Stomach (tissue), 8 donors: ENCODE measurements at regions not wholly inside any gene's neighbourhood (a gene's known extent, or its start where the extent isn't known, plus 50 kb on each side); places are given as distances from the start of the nearest gene placed in this dataset.
"Not testable (repeated sequence)": the region's sequence is repeated elsewhere in the genome, so short reads cannot be mapped to it uniquely, and the experiment has no call there.

ENCODE experiments used
- DNase-seq, 2 donors: peaks; one replicate each; pipeline versions ENCODE4 v3.0.0 to v3.0.0-alpha.2; 2013 to 2019
- H3K27ac ChIP-seq, 5 donors: fragments of 200-600 bp in 4 of 5; sonication (generic) in 4 of 5; one replicate each; pipeline ENCODE4 v1.5.1; 2013 to 2019; ENCODE audit warnings: mild to moderate bottlenecking in 1 of 5, moderate library complexity in 1 of 5
- H3K27me3 ChIP-seq, 3 donors: fragments of 200-600 bp; sonication (generic); one replicate each; pipeline ENCODE4 v1.5.1; 2017 to 2019; ENCODE audit warnings: mixed run types in 1 of 3
- H3K36me3 ChIP-seq, 4 donors: fragments of 200-600 bp; sonication (generic); 1 replicate in 3 of 4; 2 replicates in 1 of 4; pipeline ENCODE4 v1.5.1; 2016 to 2019
- H3K4me1 ChIP-seq, 4 donors: fragments of 200-600 bp; sonication (generic); one replicate each; pipeline ENCODE4 v1.5.1; 2016 to 2019
- H3K4me3 ChIP-seq, 4 donors: fragments of 200-600 bp; sonication (generic) in 3 of 4; one replicate each; pipeline ENCODE4 v1.5.1; 2016 to 2019; ENCODE audit warnings: mild to moderate bottlenecking in 1 of 4
- H3K9me3 ChIP-seq, 4 donors: fragments of 200-600 bp; sonication (generic); one replicate each; pipeline ENCODE4 v1.5.1; 2016 to 2019
- EP300 ChIP-seq: sonication (generic); formaldehyde crosslinking; IDR thresholded peaks from one replicate; pipeline ENCODE4 v1.6.1; 2017; ENCODE audit warnings: antibody characterized with exemption
- POLR2A ChIP-seq, 4 donors: fragments of 450-650 bp; IDR thresholded peaks; one replicate each; pipeline ENCODE4 v1.6.1; 2016; ENCODE audit warnings: antibody characterized with exemption in 4 of 4, control low read depth in 2 of 4, mild to moderate bottlenecking in 1 of 4, moderate library complexity in 1 of 4
- POLR2AphosphoS5 ChIP-seq, 3 donors: sonication (generic); formaldehyde crosslinking; IDR thresholded peaks; one replicate each; pipeline ENCODE4 v1.6.1; 2016; ENCODE audit warnings: antibody characterized with exemption in 3 of 3
- WGBS, 5 donors: extraction: QIAGEN DNeasy Blood & Tissue Kit in 3 of 5; methylation state at CpG; one replicate each; pipeline versions ENCODE4 v1.1.5 to v1.1.7; 2013 to 2018; 5-methylcytosine and 5-hydroxymethylcytosine counted together
- intact Hi-C: fragments of 100-400 bp; cut with DNase I; formaldehyde crosslinking; loops from one replicate; pipeline ENCODE4 v1.15.1; 2023; ENCODE audit warnings: low total_unique reads
- TF ChIP-seq, protein P1 (sequence below), 7 experiments: fragments of 450-650 bp in 4 of 7; fragments of 200-600 bp in 3 of 7; sonication (generic) in 3 of 7; IDR thresholded peaks; one replicate each; pipeline ENCODE4 v1.5.1; 2016 to 2019; ENCODE audit warnings: antibody characterized with exemption in 7 of 7, control low read depth in 2 of 7, mild to moderate bottlenecking in 1 of 7
- donor health status: healthy with polysubstance abuse.
- donor health status: Bipolar disorder and iron deficiency.
- donor health status: healthy.

DNA sequence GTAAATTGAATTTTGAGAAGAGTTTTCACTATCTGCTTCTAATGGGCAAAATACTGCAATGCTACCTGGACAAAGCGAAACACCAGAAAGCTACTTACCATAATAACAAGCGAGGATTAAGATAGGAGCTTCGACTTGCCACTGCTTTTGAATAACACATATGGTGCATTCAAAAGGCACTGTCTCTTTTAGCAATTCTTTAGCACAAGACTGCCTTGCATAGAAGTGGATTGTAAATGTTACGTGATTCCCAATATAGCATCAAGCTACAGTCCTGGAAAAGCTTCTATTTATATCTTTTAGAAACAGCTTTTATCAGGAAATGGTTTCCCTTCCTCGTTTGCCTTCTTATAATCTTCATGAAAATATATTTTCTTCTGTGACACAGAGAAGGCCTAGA is 258.7 kb upstream of the PDE3A start:
- intact Hi-C loops: no loop called here
- WGBS, 5 donors: 54 to 70% (median 62%) methylated on average over 5 of the region's 5 CpGs
- no peak overlapping the region for H3K27ac ChIP-seq
- H3K4me3 ChIP-seq: no peak overlapping the region
- DNase-seq: peak in 1 of 2 donors; percentile 19
- no peaks in the 10 kb centered on the region for H3K36me3 ChIP-seq
- TF ChIP-seq POLR2AphosphoS5 (IDR thresholded peaks at IDR 0.05) (no peak), EP300 (no peak), POLR2A (IDR thresholded peaks at IDR 0.05) (no peak)
- TF ChIP-seq, protein P1, sequence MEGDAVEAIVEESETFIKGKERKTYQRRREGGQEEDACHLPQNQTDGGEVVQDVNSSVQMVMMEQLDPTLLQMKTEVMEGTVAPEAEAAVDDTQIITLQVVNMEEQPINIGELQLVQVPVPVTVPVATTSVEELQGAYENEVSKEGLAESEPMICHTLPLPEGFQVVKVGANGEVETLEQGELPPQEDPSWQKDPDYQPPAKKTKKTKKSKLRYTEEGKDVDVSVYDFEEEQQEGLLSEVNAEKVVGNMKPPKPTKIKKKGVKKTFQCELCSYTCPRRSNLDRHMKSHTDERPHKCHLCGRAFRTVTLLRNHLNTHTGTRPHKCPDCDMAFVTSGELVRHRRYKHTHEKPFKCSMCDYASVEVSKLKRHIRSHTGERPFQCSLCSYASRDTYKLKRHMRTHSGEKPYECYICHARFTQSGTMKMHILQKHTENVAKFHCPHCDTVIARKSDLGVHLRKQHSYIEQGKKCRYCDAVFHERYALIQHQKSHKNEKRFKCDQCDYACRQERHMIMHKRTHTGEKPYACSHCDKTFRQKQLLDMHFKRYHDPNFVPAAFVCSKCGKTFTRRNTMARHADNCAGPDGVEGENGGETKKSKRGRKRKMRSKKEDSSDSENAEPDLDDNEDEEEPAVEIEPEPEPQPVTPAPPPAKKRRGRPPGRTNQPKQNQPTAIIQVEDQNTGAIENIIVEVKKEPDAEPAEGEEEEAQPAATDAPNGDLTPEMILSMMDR (IDR thresholded peaks at IDR 0.05): no peak
- no peaks in the 10 kb centered on the region for H3K27me3 ChIP-seq
- H3K4me1 ChIP-seq: no peaks in the 10 kb centered on the region
- H3K9me3 ChIP-seq: no peaks in the 10 kb centered on the region

GRCh38 chr12:20115371-20115770 is 253.0 kb upstream of the PDE3A start:
- H3K27ac ChIP-seq, H3K9me3 ChIP-seq, DNase-seq, H3K36me3 ChIP-seq, H3K4me3 ChIP-seq, H3K4me1 ChIP-seq, intact Hi-C loops, H3K27me3 ChIP-seq: not testable (repeated sequence)
- 93 to 99% (median 96%) methylated on average over 8 to 24 of the region's 25 CpGs for WGBS, 5 donors

DNA sequence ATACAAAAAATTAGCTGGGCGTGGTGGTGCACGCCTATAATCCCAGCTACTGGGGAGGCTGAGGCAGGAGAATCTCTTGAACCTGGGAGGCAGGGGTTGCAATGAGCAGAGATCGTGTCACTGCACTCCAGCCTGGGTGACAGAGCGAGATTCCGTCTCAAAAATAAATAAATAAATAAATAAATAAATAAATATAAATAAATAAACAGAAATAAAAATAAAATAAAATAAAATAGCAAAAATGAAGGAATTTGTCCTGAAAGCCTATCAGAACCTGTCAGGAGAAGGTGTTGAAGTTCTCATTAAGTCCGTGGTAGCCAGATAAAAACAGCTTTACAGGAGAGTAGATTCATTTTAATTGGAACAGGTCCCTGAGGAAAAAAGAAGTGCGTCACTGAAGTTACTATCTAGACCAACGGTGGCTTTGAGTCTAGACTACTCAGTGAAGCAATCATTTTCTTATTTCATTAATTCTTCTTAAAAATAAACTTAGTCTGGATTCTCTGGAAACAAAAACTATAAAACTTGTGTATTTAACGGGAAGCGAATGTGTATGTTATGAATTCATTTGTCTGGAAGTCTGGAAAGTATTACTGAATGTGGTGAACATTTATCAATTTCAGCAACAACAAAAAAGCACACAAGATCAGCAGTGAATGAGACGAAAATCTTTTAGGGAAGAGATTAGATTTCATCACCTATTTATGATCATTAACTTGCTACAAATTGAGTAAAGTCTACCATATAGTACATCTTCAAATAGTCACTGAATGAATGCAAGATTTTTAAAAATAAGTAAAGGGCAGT is 248.5 kb upstream of the PDE3A start:
- intact Hi-C loops: no loop called here
- DNase-seq: no peak
- H3K4me3 ChIP-seq: no peak overlapping the region
- no peaks in the 10 kb centered on the region for H3K27me3 ChIP-seq
- 70 to 83% (median 76%) methylated on average over 11 of the region's 11 CpGs for WGBS, 5 donors
- H3K27ac ChIP-seq: no peak overlapping the region
- TF ChIP-seq POLR2A (IDR thresholded peaks at IDR 0.05) (no peak), POLR2AphosphoS5 (IDR thresholded peaks at IDR 0.05) (no peak), EP300 (no peak)
- TF ChIP-seq, protein P1 (IDR thresholded peaks at IDR 0.05): no peak
- H3K4me1 ChIP-seq: no peaks in the 10 kb centered on the region
- H3K9me3 ChIP-seq: peaks cover 0 to 10% (median 7%) of the 10 kb centered on the region in 4 donors
- H3K36me3 ChIP-seq: no peaks in the 10 kb centered on the region

DNA sequence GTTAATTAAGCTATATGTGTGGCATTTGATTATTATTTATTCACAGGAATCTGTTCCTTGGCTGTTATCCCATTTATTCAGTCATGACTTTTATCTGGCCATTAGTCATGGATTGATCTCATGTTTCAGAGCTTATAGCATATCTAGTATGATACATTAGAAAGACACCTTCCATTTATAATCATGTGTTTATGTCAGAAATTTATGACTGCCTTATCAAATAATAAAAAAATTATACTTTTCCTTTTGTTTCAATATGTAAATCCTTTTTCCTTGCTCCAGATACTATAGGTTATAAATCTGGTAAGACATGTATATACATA is 248.0 kb upstream of the PDE3A start:
- Histone ChIP-seq H3K27ac (no peak overlapping the region), H3K4me1 (no peaks in the 10 kb centered on the region), H3K4me3 (no peak overlapping the region), H3K27me3 (no peaks in the 10 kb centered on the region), H3K36me3 (no peaks in the 10 kb centered on the region), H3K9me3 (peaks cover 0 to 7% (median 5%) of the 10 kb centered on the region in 4 donors)
- DNase-seq: no peak
- TF ChIP-seq POLR2A (IDR thresholded peaks at IDR 0.05): no peak
- TF ChIP-seq EP300: no peak
- intact Hi-C loops: no loop called here

- Histone ChIP-seq H3K36me3 (no peaks in the 10 kb centered on the region), H3K4me1 (no peaks in the 10 kb centered on the region), H3K27me3 (no peaks in the 10 kb centered on the region), H3K27ac (no peak overlapping the region), H3K4me3 (no peak overlapping the region), H3K9me3 (no peaks in the 10 kb centered on the region)
- 50 to 75% (median 70%) methylated on average over 4 of the region's 4 CpGs for WGBS, 5 donors
- intact Hi-C loops: no loop called here
- TF ChIP-seq, protein P1 (IDR thresholded peaks at IDR 0.05): no peak
- TF ChIP-seq POLR2AphosphoS5 (IDR thresholded peaks at IDR 0.05): no peak
- TF ChIP-seq EP300: no peak
- no peak for TF ChIP-seq POLR2A (IDR thresholded peaks at IDR 0.05)
- no peak for DNase-seq
These were observed 246.1 kb upstream of the PDE3A start for GRCh38 chr12:20122274-20122673.
